ENCODE measurements at regions not wholly inside any gene's neighbourhood (a gene's known extent, or its start where the extent isn't known, plus 50 kb on each side); places are given as distances from the start of the nearest gene placed in this dataset.
"Not testable (repeated sequence)": the region's sequence is repeated elsewhere in the genome, so short reads cannot be mapped to it uniquely, and the experiment has no call there.

DNA sequence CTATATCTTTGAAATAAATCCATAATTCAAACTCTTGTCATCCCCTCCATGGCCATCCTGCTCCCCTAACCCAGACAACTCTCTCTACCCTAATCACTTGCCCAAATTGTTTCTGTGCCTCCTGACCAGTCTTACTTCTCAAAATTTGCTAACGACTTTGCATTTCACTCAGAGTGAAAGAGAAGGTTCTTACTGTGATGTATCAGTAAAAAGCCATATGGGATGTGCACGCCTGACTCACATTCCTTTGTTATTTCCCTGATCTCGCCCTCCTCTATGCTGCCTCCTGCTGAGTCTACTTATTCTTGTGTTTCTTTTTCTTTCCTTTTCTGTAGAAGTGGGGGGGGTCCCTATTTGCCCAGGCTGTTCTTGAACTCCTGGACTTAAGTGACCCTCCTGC, 487.2 kb upstream of the FRG2C start:
- no peak overlapping the region for H3K27ac ChIP-seq (ENCODE audit: low read depth, low read length)
- no peaks in the 10 kb centered on the region for H3K36me3 ChIP-seq (ENCODE audit: control insufficient read depth in 1 of 2, insufficient read depth in 2 of 2, low read length in 2 of 2)
- H3K4me3 ChIP-seq (ENCODE audit: low read depth in 1 of 2, low read length in 2 of 2): no peak overlapping the region
- H3K9me3 ChIP-seq (ENCODE audit: control insufficient read depth in 1 of 2, low read length in 2 of 2): no peaks in the 10 kb centered on the region
- no peak overlapping the region for H3K9ac ChIP-seq (ENCODE audit: low read depth in 1 of 2, low read length in 2 of 2)
- H3K27me3 ChIP-seq (ENCODE audit: control insufficient read depth in 1 of 2, insufficient read depth in 2 of 2, low read length in 2 of 2): no peaks in the 10 kb centered on the region
- no peaks in the 10 kb centered on the region for H3K4me1 ChIP-seq (ENCODE audit: control insufficient read depth in 1 of 2, insufficient read depth in 2 of 2, low read length in 2 of 2)

DNA sequence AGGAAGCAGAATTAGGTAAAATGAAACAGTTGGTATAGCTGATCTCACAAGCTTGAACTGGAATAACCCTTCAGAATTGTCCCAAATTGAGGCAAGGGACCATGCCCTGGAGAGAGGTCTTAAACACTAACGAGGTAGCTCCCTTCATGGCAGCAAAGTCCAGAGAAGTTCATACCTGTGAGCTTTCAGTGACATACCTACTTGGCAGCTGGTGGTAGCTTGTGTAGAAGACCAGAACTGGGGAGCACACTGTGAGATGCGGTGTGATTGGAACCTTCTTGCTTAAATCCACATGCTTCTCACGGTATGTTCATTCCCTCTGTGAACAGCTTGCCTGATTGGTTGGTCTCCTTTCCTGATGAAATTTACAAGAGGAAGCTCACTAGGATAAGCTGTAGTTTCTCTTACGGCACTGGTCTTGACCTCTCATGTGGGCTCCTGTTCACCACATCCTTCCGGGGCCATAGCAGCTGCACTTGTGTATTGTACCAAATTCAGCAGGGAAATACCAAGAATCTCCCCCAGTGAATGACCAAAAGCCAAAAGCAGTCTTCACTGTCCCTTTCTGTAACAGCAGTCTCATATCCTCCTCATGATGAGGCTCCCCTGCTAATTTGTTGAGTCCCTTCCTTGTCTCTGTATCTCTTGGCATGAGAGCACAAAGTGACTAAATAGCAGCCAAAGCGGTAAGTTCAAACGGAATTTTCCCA, 483.7 kb upstream of the FRG2C start:
- H3K27ac ChIP-seq (ENCODE audit: low read depth, low read length): no peak overlapping the region
- H3K4me3 ChIP-seq (ENCODE audit: low read depth in 1 of 2, low read length in 2 of 2): no peak overlapping the region
- H3K36me3 ChIP-seq (ENCODE audit: control insufficient read depth in 1 of 2, insufficient read depth in 2 of 2, low read length in 2 of 2): no peaks in the 10 kb centered on the region
- H3K4me1 ChIP-seq (ENCODE audit: control insufficient read depth in 1 of 2, insufficient read depth in 2 of 2, low read length in 2 of 2): no peaks in the 10 kb centered on the region
- no peak overlapping the region for H3K9ac ChIP-seq (ENCODE audit: low read depth in 1 of 2, low read length in 2 of 2)
- no peaks in the 10 kb centered on the region for H3K9me3 ChIP-seq (ENCODE audit: control insufficient read depth in 1 of 2, low read length in 2 of 2)
- H3K27me3 ChIP-seq (ENCODE audit: control insufficient read depth in 1 of 2, insufficient read depth in 2 of 2, low read length in 2 of 2): no peaks in the 10 kb centered on the region

- Histone ChIP-seq H3K27me3 (ENCODE audit: control insufficient read depth in 1 of 2, insufficient read depth in 2 of 2, low read length in 2 of 2) (no peaks in the 10 kb centered on the region), H3K4me1 (ENCODE audit: control insufficient read depth in 1 of 2, insufficient read depth in 2 of 2, low read length in 2 of 2) (no peaks in the 10 kb centered on the region), H3K9ac (ENCODE audit: low read depth in 1 of 2, low read length in 2 of 2) (no peak overlapping the region), H3K36me3 (ENCODE audit: control insufficient read depth in 1 of 2, insufficient read depth in 2 of 2, low read length in 2 of 2) (no peaks in the 10 kb centered on the region), H3K9me3 (ENCODE audit: control insufficient read depth in 1 of 2, low read length in 2 of 2) (no peaks in the 10 kb centered on the region), H3K27ac (ENCODE audit: low read depth, low read length) (no peak overlapping the region), H3K4me3 (ENCODE audit: low read depth in 1 of 2, low read length in 2 of 2) (no peak overlapping the region)
These were observed 483.2 kb upstream of the FRG2C start for GRCh38 chr3:75180945-75181298.

DNA sequence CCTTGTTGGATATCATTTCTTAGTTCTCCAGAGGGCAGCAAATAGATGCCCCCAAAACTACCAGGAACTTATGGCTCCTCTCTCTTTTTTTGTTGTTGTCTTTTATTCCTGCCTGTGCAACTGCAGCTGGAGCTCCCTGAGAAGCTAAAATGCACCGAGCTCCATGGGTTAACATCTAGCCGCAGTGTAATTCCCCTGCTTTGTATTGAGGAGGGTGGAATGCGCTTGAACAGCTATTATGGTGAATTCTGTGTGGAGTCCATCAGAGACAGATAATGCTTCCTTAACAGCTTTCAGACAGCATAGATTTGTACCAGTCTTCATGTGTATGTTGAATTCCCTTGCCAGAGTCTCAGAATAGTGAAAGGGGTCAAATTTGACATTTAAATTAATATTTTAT, 475.2 kb upstream of the FRG2C start:
- Histone ChIP-seq H3K4me3 (ENCODE audit: low read depth in 1 of 2, low read length in 2 of 2) (no peak overlapping the region), H3K36me3 (ENCODE audit: control insufficient read depth in 1 of 2, insufficient read depth in 2 of 2, low read length in 2 of 2) (no peaks in the 10 kb centered on the region), H3K4me1 (ENCODE audit: control insufficient read depth in 1 of 2, insufficient read depth in 2 of 2, low read length in 2 of 2) (no peaks in the 10 kb centered on the region), H3K9ac (ENCODE audit: low read depth in 1 of 2, low read length in 2 of 2) (no peak overlapping the region), H3K27ac (ENCODE audit: low read depth, low read length) (no peak overlapping the region), H3K9me3 (ENCODE audit: control insufficient read depth in 1 of 2, low read length in 2 of 2) (no peaks in the 10 kb centered on the region), H3K27me3 (ENCODE audit: control insufficient read depth in 1 of 2, insufficient read depth in 2 of 2, low read length in 2 of 2) (no peaks in the 10 kb centered on the region)

DNA sequence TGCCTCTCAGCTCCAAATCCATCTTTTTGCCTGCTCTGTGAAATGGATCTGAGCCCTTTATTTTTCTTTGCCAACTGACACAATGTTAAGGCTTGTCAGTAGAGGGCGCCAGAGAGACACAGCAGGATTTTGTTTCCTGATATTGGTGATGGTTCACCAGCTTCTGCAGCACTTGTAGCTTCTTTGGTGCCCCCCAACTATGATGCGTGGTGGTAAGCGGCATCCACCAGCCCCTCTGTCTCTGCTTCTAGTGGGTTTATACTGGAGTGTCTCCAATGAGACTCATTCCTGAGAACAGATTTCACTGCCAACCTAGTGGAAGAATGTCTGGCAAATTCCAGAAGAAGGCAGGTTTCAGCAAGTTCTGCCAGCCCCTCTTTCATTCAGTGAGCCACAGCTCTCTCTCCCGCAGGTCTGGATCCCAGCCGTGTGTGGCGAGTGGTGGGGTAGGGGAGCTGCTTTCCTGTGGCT, 471.9 kb upstream of the FRG2C start:
- Histone ChIP-seq H3K27me3 (ENCODE audit: control insufficient read depth in 1 of 2, insufficient read depth in 2 of 2, low read length in 2 of 2) (no peaks in the 10 kb centered on the region), H3K9ac (ENCODE audit: low read depth in 1 of 2, low read length in 2 of 2) (no peak overlapping the region), H3K27ac (ENCODE audit: low read depth, low read length) (no peak overlapping the region), H3K9me3 (ENCODE audit: control insufficient read depth in 1 of 2, low read length in 2 of 2) (no peaks in the 10 kb centered on the region), H3K4me3 (ENCODE audit: low read depth in 1 of 2, low read length in 2 of 2) (no peak overlapping the region), H3K4me1 (ENCODE audit: control insufficient read depth in 1 of 2, insufficient read depth in 2 of 2, low read length in 2 of 2) (no peaks in the 10 kb centered on the region), H3K36me3 (ENCODE audit: control insufficient read depth in 1 of 2, insufficient read depth in 2 of 2, low read length in 2 of 2) (no peaks in the 10 kb centered on the region)

GRCh38 chr3:75193797-75194196, 470.3 kb upstream of the FRG2C start:
- H3K27ac ChIP-seq (ENCODE audit: low read depth, low read length): no peak overlapping the region
- no peak overlapping the region for H3K4me3 ChIP-seq (ENCODE audit: low read depth in 1 of 2, low read length in 2 of 2)
- H3K27me3 ChIP-seq (ENCODE audit: control insufficient read depth in 1 of 2, insufficient read depth in 2 of 2, low read length in 2 of 2): no peaks in the 10 kb centered on the region
- no peaks in the 10 kb centered on the region for H3K9me3 ChIP-seq (ENCODE audit: control insufficient read depth in 1 of 2, low read length in 2 of 2)
- H3K36me3 ChIP-seq (ENCODE audit: control insufficient read depth in 1 of 2, insufficient read depth in 2 of 2, low read length in 2 of 2): no peaks in the 10 kb centered on the region
- no peaks in the 10 kb centered on the region for H3K4me1 ChIP-seq (ENCODE audit: control insufficient read depth in 1 of 2, insufficient read depth in 2 of 2, low read length in 2 of 2)
- H3K9ac ChIP-seq (ENCODE audit: low read depth in 1 of 2, low read length in 2 of 2): no peak overlapping the region

DNA sequence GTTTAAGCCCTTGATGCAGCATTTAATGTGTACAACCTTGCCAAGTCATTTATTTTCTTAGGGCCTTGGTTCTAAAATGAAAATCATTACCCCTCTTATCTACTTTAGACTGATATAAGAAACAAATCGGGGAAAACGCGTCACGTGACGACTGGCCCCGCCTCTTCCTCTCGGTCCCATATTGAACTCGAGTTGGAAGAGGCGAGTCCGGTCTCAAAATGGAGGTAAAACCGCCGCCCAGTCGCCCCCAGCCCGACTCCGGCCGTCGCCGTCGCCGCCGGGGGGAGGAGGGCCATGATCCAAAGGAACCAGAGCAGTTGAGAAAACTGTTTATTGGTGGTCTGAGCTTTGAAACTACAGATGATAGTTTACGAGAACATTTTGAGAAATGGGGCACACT, 449.8 kb upstream of the FRG2C start:
- not testable (repeated sequence) for H3K9me3 ChIP-seq (ENCODE audit: control insufficient read depth in 1 of 2, low read length in 2 of 2); H3K4me1 ChIP-seq (ENCODE audit: control insufficient read depth in 1 of 2, insufficient read depth in 2 of 2, low read length in 2 of 2); H3K9ac ChIP-seq (ENCODE audit: low read depth in 1 of 2, low read length in 2 of 2); H3K27ac ChIP-seq (ENCODE audit: low read depth, low read length); H3K36me3 ChIP-seq (ENCODE audit: control insufficient read depth in 1 of 2, insufficient read depth in 2 of 2, low read length in 2 of 2); H3K27me3 ChIP-seq (ENCODE audit: control insufficient read depth in 1 of 2, insufficient read depth in 2 of 2, low read length in 2 of 2); H3K4me3 ChIP-seq (ENCODE audit: low read depth in 1 of 2, low read length in 2 of 2)

DNA sequence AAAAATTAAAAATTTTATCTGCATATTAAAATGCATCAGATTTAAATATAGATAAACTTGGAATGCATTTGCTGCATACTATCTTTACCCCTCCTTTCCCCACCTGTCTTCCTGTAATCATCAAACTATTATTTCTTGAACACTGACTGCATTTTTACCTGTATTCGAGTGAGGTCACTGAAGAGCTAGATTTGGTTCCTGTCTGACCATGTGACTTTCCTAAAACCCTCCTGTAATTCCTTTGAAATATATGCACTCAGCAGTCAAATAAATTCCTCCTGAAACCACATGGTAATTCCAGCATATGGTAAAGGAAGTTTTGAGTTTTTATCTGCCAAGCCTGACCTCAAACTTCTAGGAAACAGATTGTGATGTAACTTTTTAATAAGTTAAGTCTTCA, 445.6 kb upstream of the FRG2C start:
- no peak overlapping the region for H3K4me3 ChIP-seq (ENCODE audit: low read depth in 1 of 2, low read length in 2 of 2)
- H3K27me3 ChIP-seq (ENCODE audit: control insufficient read depth in 1 of 2, insufficient read depth in 2 of 2, low read length in 2 of 2): no peaks in the 10 kb centered on the region
- no peak overlapping the region for H3K9ac ChIP-seq (ENCODE audit: low read depth in 1 of 2, low read length in 2 of 2)
- H3K27ac ChIP-seq (ENCODE audit: low read depth, low read length): no peak overlapping the region
- H3K36me3 ChIP-seq (ENCODE audit: control insufficient read depth in 1 of 2, insufficient read depth in 2 of 2, low read length in 2 of 2): no peaks in the 10 kb centered on the region
- H3K9me3 ChIP-seq (ENCODE audit: control insufficient read depth in 1 of 2, low read length in 2 of 2): no peaks in the 10 kb centered on the region
- H3K4me1 ChIP-seq (ENCODE audit: control insufficient read depth in 1 of 2, insufficient read depth in 2 of 2, low read length in 2 of 2): no peaks in the 10 kb centered on the region

DNA sequence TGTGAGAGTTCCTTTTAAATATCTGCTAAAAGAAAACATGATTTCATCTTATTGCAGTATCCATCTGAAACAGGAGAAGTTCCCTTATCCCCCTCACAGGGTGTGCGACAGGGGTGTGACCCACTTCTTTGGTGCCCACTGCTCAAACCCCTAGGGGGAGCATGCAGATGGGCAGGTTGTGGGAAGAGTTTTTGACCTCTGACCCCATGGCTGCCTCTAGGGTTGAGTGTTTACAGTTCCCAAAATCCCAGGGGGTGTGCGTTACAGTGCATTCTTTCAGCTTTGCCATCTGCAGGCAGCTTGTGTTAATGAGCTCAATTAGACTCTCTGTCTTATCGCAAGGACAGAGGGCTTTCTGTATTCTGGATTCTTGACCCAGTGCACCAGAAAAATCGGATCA, 443.2 kb upstream of the FRG2C start:
- H3K9ac ChIP-seq (ENCODE audit: low read depth in 1 of 2, low read length in 2 of 2): no peak overlapping the region
- no peaks in the 10 kb centered on the region for H3K27me3 ChIP-seq (ENCODE audit: control insufficient read depth in 1 of 2, insufficient read depth in 2 of 2, low read length in 2 of 2)
- no peak overlapping the region for H3K27ac ChIP-seq (ENCODE audit: low read depth, low read length)
- H3K9me3 ChIP-seq (ENCODE audit: control insufficient read depth in 1 of 2, low read length in 2 of 2): no peaks in the 10 kb centered on the region
- H3K36me3 ChIP-seq (ENCODE audit: control insufficient read depth in 1 of 2, insufficient read depth in 2 of 2, low read length in 2 of 2): no peaks in the 10 kb centered on the region
- H3K4me1 ChIP-seq (ENCODE audit: control insufficient read depth in 1 of 2, insufficient read depth in 2 of 2, low read length in 2 of 2): no peaks in the 10 kb centered on the region
- no peak overlapping the region for H3K4me3 ChIP-seq (ENCODE audit: low read depth in 1 of 2, low read length in 2 of 2)

DNA sequence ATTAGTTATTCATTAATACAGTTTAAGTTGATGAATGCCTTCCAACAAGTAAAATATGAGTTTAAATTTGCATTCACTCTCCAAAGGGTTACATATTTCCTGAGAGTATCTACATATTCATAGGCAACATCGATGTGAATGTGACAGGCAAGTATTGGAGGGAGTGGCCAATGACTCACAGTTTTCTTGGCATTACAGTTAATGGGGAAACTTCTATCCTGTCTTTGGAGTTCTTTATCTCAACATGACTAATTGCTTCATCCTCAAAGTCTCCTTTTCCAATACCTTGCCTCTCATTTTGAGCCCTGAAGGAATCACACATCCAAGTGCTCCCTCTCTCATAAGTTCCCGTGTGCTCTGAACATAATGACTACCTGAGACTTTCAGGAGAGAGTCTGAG, 439.7 kb upstream of the FRG2C start:
- Histone ChIP-seq H3K9me3 (ENCODE audit: control insufficient read depth in 1 of 2, low read length in 2 of 2) (no peaks in the 10 kb centered on the region), H3K4me1 (ENCODE audit: control insufficient read depth in 1 of 2, insufficient read depth in 2 of 2, low read length in 2 of 2) (no peaks in the 10 kb centered on the region), H3K36me3 (ENCODE audit: control insufficient read depth in 1 of 2, insufficient read depth in 2 of 2, low read length in 2 of 2) (no peaks in the 10 kb centered on the region), H3K4me3 (ENCODE audit: low read depth in 1 of 2, low read length in 2 of 2) (no peak overlapping the region), H3K9ac (ENCODE audit: low read depth in 1 of 2, low read length in 2 of 2) (no peak overlapping the region), H3K27me3 (ENCODE audit: control insufficient read depth in 1 of 2, insufficient read depth in 2 of 2, low read length in 2 of 2) (no peaks in the 10 kb centered on the region), H3K27ac (ENCODE audit: low read depth, low read length) (no peak overlapping the region)

DNA sequence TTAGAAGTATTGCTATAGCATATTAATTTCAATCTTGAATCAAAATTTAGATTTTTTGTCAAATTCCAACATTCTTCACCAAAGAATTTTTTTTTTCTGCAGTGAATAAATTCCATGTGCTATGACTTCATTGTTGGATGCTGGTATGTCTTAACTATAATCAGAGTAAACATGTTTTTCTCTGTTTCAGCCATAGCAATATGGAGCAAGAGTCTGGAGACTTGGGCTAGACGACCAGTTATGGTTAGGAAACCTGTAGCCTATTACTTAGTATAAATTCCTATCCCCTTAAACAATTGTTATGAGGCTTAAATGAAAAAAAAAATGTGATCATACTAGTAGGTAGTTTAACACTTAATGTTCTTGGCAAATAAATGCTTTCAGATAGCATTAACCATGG, 431.9 kb upstream of the FRG2C start:
- Histone ChIP-seq H3K27me3 (ENCODE audit: control insufficient read depth in 1 of 2, insufficient read depth in 2 of 2, low read length in 2 of 2) (no peaks in the 10 kb centered on the region), H3K36me3 (ENCODE audit: control insufficient read depth in 1 of 2, insufficient read depth in 2 of 2, low read length in 2 of 2) (no peaks in the 10 kb centered on the region), H3K4me3 (ENCODE audit: low read depth in 1 of 2, low read length in 2 of 2) (no peak overlapping the region), H3K27ac (ENCODE audit: low read depth, low read length) (no peak overlapping the region), H3K9me3 (ENCODE audit: control insufficient read depth in 1 of 2, low read length in 2 of 2) (no peaks in the 10 kb centered on the region), H3K4me1 (ENCODE audit: control insufficient read depth in 1 of 2, insufficient read depth in 2 of 2, low read length in 2 of 2) (no peaks in the 10 kb centered on the region), H3K9ac (ENCODE audit: low read depth in 1 of 2, low read length in 2 of 2) (no peak overlapping the region)

Data from duodenal mucosa (tissue), 2 donors.